ENCODE measurements at regions not wholly inside any gene's neighbourhood (a gene's known extent, or its start where the extent isn't known, plus 50 kb on each side); places are given as distances from the start of the nearest gene placed in this dataset.
"Not testable (repeated sequence)": the region's sequence is repeated elsewhere in the genome, so short reads cannot be mapped to it uniquely, and the experiment has no call there.

DNA sequence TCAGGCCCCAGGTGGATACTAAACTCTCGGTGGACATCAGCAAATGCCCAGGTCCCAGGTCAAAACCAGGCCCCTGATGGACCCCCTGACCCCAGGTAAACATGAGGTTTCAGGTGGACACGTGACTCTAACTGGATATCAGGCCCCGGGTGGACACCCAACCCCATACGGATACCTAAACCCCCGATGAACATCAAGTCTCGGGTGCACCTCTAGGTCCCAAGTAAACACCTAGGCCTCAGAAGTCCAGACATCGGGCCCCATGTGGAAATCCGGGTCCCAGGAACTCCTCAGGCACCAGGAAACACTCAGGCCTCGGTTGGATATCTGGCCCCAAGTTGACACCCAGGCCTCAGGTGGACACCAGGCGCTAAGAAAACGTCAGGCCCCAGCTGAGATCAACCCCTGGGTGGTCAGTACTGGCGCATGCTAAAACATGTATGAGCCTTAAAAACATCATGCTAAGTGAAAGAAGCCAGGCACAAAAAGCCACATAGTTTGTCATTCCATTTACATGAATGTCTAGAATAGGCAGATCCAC lies 54.4 kb upstream of the SEPTIN5 start:
- H3K27me3 ChIP-seq (replicated peaks): no peaks in the 10 kb centered on the region
- TF ChIP-seq, protein P1, sequence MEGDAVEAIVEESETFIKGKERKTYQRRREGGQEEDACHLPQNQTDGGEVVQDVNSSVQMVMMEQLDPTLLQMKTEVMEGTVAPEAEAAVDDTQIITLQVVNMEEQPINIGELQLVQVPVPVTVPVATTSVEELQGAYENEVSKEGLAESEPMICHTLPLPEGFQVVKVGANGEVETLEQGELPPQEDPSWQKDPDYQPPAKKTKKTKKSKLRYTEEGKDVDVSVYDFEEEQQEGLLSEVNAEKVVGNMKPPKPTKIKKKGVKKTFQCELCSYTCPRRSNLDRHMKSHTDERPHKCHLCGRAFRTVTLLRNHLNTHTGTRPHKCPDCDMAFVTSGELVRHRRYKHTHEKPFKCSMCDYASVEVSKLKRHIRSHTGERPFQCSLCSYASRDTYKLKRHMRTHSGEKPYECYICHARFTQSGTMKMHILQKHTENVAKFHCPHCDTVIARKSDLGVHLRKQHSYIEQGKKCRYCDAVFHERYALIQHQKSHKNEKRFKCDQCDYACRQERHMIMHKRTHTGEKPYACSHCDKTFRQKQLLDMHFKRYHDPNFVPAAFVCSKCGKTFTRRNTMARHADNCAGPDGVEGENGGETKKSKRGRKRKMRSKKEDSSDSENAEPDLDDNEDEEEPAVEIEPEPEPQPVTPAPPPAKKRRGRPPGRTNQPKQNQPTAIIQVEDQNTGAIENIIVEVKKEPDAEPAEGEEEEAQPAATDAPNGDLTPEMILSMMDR (IDR thresholded peaks at IDR 0.05; ENCODE audit: low read depth, low read length, missing control alignments): no peak
- in situ Hi-C loops (cut with HindIII; ENCODE audit: low pct_ligation_motif_present, low sequenced_read_pairs): no loop called here
- no peak for DNase-seq
- no peak overlapping the region for H3K4me3 ChIP-seq (ENCODE audit: low read depth, low read length)
- H3K27ac ChIP-seq: no peak overlapping the region
- no peaks in the 10 kb centered on the region for H3K36me3 ChIP-seq (replicated peaks)

DNA sequence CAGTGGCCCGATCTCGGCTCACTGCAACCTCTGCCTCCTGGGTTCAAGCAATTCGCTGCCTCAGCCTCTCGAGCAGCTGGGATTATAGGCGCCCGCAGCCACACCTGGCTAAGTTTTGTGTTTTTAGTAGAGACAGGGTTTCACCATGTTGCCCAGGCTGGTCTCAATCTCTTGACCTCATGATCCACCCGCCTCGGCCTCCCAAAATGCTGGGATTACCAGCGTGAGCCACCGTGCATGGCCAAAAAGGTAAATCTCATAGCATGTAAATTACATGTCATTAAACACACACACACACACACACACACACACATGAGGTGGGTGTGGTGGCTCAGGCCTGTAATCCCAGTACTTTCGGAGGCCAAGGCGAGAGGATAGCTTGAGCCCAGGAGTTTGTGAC lies 53.7 kb upstream of the SEPTIN5 start:
- DNase-seq; H3K36me3 ChIP-seq (replicated peaks); in situ Hi-C loops (cut with HindIII; ENCODE audit: low pct_ligation_motif_present, low sequenced_read_pairs); H3K27ac ChIP-seq; H3K27me3 ChIP-seq (replicated peaks); H3K4me3 ChIP-seq (ENCODE audit: low read depth, low read length): not testable (repeated sequence)

DNA sequence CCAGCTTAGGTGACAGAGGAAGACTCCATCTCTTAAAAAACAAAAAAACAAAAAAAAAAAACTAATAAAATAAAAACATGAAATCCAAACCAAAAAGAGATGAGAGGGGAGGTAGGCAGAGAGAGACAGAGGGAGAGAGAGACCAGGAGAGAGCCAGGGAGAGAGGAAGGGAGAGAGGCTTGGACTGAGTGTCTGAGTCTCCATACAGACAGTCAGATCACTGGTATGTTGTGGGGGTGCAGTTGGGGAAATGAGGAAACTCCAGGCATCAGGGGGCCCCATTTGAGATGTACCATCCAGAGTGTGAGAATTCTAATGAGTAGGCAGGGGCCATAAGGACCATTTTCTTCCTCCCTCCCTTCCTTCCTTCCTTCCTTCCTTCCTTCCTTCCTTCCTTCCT lies 53.1 kb upstream of the SEPTIN5 start:
- no peak for DNase-seq
- Histone ChIP-seq H3K27ac (no peak overlapping the region), H3K4me3 (ENCODE audit: low read depth, low read length) (no peak overlapping the region), H3K27me3 (replicated peaks) (no peaks in the 10 kb centered on the region), H3K36me3 (replicated peaks) (no peaks in the 10 kb centered on the region)
- TF ChIP-seq, protein P1 (IDR thresholded peaks at IDR 0.05; ENCODE audit: low read depth, low read length, missing control alignments): no peak
- in situ Hi-C loops (cut with HindIII; ENCODE audit: low pct_ligation_motif_present, low sequenced_read_pairs): no loop called here

DNA sequence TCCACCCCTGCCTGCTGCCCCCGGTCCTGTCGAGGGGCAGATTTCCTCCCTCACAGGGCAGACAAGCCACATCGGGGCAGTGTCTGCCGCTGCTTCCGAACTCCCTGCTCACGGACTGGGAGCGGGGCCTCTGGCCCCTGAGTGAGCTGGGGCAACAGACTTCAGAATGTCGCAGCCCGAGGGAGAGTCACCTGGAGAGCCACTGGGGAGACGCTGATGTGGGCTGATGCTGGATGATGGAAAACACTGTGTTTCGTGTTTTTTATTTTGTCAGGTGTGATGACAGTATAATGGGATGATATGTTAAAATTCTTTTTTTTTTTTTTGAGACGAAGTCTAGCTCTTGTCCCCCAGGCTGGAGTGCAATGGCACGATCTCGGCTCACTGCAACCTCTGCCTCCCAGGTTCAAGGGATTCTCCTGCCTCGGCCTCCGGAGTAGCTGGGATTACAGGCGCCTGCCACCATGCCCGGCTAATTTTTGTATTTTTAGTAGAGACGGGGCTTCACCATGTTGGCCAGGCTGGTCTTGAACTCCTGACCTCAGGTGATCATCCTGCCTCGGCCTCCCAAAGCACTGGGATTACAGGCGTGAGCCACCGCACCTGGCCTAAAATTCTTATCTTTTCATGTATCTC lies 52.1 kb upstream of the SEPTIN5 start:
- H3K27ac ChIP-seq; H3K36me3 ChIP-seq (replicated peaks); DNase-seq; H3K27me3 ChIP-seq (replicated peaks); in situ Hi-C loops (cut with HindIII; ENCODE audit: low pct_ligation_motif_present, low sequenced_read_pairs); H3K4me3 ChIP-seq (ENCODE audit: low read depth, low read length): not testable (repeated sequence)

DNA sequence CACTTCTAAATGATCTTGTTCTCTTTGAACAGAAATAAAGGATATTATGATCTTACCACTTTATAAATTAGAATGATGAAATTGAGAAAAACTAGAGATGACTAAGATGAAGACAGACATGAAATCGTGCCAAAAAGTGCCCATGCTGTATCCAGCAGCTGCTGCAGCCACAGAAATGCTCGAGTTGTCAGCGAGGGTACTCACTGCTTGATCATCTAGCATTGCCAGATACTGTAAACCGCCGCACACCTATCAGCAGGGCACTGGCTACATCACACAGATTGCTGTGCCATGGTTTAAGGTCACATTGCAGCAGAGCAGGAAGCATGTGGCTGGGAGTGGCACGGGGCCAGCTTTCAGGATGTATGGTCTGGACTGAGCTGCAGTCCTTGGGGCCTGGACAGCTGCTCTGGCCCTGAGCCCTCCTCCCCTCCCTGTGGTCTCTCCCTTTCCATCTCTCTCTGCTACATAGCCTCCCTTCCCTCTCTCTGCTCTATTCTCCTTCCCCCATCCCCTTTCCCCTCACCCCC lies 51.0 kb upstream of the SEPTIN5 start:
- TF ChIP-seq, protein P1 (IDR thresholded peaks at IDR 0.05; ENCODE audit: low read depth, low read length, missing control alignments): no peak
- Histone ChIP-seq H3K4me3 (ENCODE audit: low read depth, low read length) (no peak overlapping the region), H3K27ac (peak overlapping the region; percentile 84), H3K36me3 (replicated peaks) (no peaks in the 10 kb centered on the region), H3K27me3 (replicated peaks) (no peaks in the 10 kb centered on the region)
- peak; percentile 76 for DNase-seq
- in situ Hi-C loops (cut with HindIII; ENCODE audit: low pct_ligation_motif_present, low sequenced_read_pairs): no loop called here

DNA sequence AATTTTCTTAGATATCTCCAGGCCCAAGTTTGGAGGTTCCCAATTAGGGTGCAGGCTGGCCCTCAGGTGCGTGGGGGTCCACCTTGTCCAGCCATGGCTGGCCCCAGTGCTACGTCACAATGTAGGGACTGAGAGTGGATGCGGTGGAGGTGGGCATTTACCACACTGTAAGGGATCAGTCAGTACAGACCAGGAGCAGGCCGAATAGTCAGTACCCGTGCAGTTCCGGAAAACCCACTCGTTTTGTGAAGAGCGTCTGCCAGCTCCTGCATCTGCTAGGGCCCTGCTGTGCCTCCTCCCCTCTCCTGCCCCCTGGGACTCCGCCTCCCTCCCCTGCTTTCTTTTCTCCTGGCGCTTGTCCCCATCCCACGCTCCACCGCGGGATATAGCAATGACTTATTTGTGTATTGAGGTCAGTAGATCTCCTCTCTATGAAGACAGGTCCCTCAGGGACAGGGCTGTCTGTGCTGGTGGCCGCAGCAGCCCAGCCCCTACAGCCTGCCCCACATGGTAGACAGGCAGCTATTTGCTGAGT lies 50.4 kb upstream of the SEPTIN5 start:
- in situ Hi-C loops (cut with HindIII; ENCODE audit: low pct_ligation_motif_present, low sequenced_read_pairs): no loop called here
- H3K4me3 ChIP-seq (ENCODE audit: low read depth, low read length): no peak overlapping the region

More for the DNA sequence above, 50.4 kb upstream of the SEPTIN5 start:
- DNase-seq: peak; percentile 81
- H3K27ac ChIP-seq: peak overlapping the region; percentile 84
- H3K36me3 ChIP-seq (replicated peaks): no peaks in the 10 kb centered on the region
- TF ChIP-seq, protein P1 (IDR thresholded peaks at IDR 0.05; ENCODE audit: low read depth, low read length, missing control alignments): no peak
- no peaks in the 10 kb centered on the region for H3K27me3 ChIP-seq (replicated peaks)
